Astrocyte of the spinal cord (primary cell): ENCODE measurements at regions not wholly inside any gene's neighbourhood (a gene's known extent, or its start where the extent isn't known, plus 50 kb on each side); places are given as distances from the start of the nearest gene placed in this dataset.
A peak's percentile ranks its signal among the peaks of the same experiment; 100 is the strongest.

ENCODE experiments used
- DNase-seq: peaks from one replicate; pipeline ENCODE4 v3.0.0; 2011; ENCODE audit warnings: low read depth, low spot score
- H3K4me3 ChIP-seq: 2 replicates; pipeline ENCODE4 v1.5.1; 2011; ENCODE audit warnings: low read depth, mild to moderate bottlenecking, low read length, moderate library complexity
- CTCF ChIP-seq: IDR thresholded peaks from 2 replicates; pipeline ENCODE4 v1.5.1; 2012; ENCODE audit warnings: low read depth, mild to moderate bottlenecking, low read length, inconsistent platforms
- in situ Hi-C: cut with HindIII; loops from 2 replicates; pipeline ENCODE4 v1.10.0; 2017; ENCODE audit warnings: low sequenced_read_pairs

- in situ Hi-C loops: no loop called here
- DNase-seq: no peak
- no peak overlapping the region for H3K4me3 ChIP-seq
- no peak for TF ChIP-seq CTCF
These were observed 62.4 kb upstream of the MDFIC start for GRCh38 chr7:114859477-114859876.

- in situ Hi-C loops: no loop called here
- H3K4me3 ChIP-seq: no peak overlapping the region
- no peak for DNase-seq
- TF ChIP-seq CTCF: no peak
These were observed 61.7 kb upstream of the MDFIC start for GRCh38 chr7:114860206-114860605.

- H3K4me3 ChIP-seq: no peak overlapping the region
- DNase-seq: no peak
- no peak for TF ChIP-seq CTCF
- in situ Hi-C loops: no loop called here
These were observed 59.5 kb upstream of the MDFIC start for GRCh38 chr7:114862406-114862805.

GRCh38 chr7:114864278-114864677, 57.6 kb upstream of the MDFIC start:
- TF ChIP-seq CTCF: no peak
- in situ Hi-C loops: no loop called here

GRCh38 chr7:114865564-114865963, 56.3 kb upstream of the MDFIC start:
- no peak overlapping the region for H3K4me3 ChIP-seq
- DNase-seq: peak; percentile 72
- in situ Hi-C loops: no loop called here
- peak; percentile 88 for TF ChIP-seq CTCF

More at GRCh38 chr7:114864278-114864677, 57.6 kb upstream of the MDFIC start:
- H3K4me3 ChIP-seq: no peak overlapping the region
- no peak for DNase-seq
